SW 1271 (cell line): ENCODE measurements at regions not wholly inside any gene's neighbourhood (a gene's known extent, or its start where the extent isn't known, plus 50 kb on each side); places are given as distances from the start of the nearest gene placed in this dataset.
A peak's percentile ranks its signal among the peaks of the same experiment; 100 is the strongest.

Experiments used
- DNase-seq, 2 experiments: peaks; one replicate each; lab custom pipeline; 2025; lab: John Stamatoyannopoulos, UW

GRCh38 chr3:124277144-124277890 lies 285.4 kb upstream of the ROPN1 start:
- no peak for DNase-seq

GRCh38 chr3:124281453-124282316 lies 289.8 kb upstream of the ROPN1 start:
- peak in 1 of 2 experiments; percentile 16 for DNase-seq

GRCh38 chr3:124282751-124283651 lies 291.1 kb upstream of the ROPN1 start:
- DNase-seq, result no peak

GRCh38 chr3:124283652-124284023 lies 291.7 kb upstream of the ROPN1 start:
- no peak for DNase-seq

GRCh38 chr3:124288996-124289395 lies 297.1 kb upstream of the ROPN1 start:
- DNase-seq, result no peak

GRCh38 chr3:124291008-124291407 lies 299.1 kb upstream of the ROPN1 start:
- DNase-seq, result no peak

- DNase-seq, result no peak
Measured at GRCh38 chr3:124292329-124292728, 300.4 kb upstream of the ROPN1 start.

GRCh38 chr3:124293584-124293983 lies 301.7 kb upstream of the ROPN1 start:
- no peak for DNase-seq

GRCh38 chr3:124295362-124295761 lies 303.4 kb upstream of the ROPN1 start:
- no peak for DNase-seq

GRCh38 chr3:124296406-124296805 lies 304.5 kb upstream of the ROPN1 start:
- no peak for DNase-seq

- no peak for DNase-seq
Measured at GRCh38 chr3:124297062-124297980, 305.4 kb upstream of the ROPN1 start.

GRCh38 chr3:124298301-124298700 lies 306.4 kb upstream of the ROPN1 start:
- DNase-seq, result no peak

GRCh38 chr3:124298951-124299350 lies 307.0 kb upstream of the ROPN1 start:
- DNase-seq, result no peak

GRCh38 chr3:124299831-124300230 lies 307.9 kb upstream of the ROPN1 start:
- no peak for DNase-seq

GRCh38 chr3:124300416-124300815 lies 308.5 kb upstream of the ROPN1 start:
- no peak for DNase-seq

- no peak for DNase-seq
Measured at GRCh38 chr3:124303305-124303910, 311.5 kb upstream of the ROPN1 start.

- DNase-seq, result no peak
Measured at GRCh38 chr3:124306665-124307064, 314.7 kb upstream of the ROPN1 start.

GRCh38 chr3:124313621-124314020 lies 321.7 kb upstream of the ROPN1 start:
- DNase-seq, result no peak

- no peak for DNase-seq
Measured at GRCh38 chr3:124315215-124316033, 323.5 kb upstream of the ROPN1 start.

GRCh38 chr3:124316034-124316287 lies 324.0 kb upstream of the ROPN1 start:
- DNase-seq, result no peak
